AG09309 (cell line): ENCODE measurements at regions not wholly inside any gene's neighbourhood (a gene's known extent, or its start where the extent isn't known, plus 50 kb on each side); places are given as distances from the start of the nearest gene placed in this dataset.

Source experiments
- DNase-seq: peaks from one replicate; pipeline ENCODE4 v3.0.0-alpha.2; 2010; ENCODE audit warnings: low read depth
- H3K4me3 ChIP-seq: 2 replicates; pipeline ENCODE4 v1.5.1; 2011; ENCODE audit warnings: mild to moderate bottlenecking, low read depth, low read length, moderate library complexity; ENCODE audit not compliant: control insufficient read depth
- TF ChIP-seq, protein P1 (sequence below): IDR thresholded peaks from 2 replicates; pipeline ENCODE4 v1.5.1; 2011; ENCODE audit warnings: mild to moderate bottlenecking, low read depth, low read length, inconsistent platforms; ENCODE audit not compliant: insufficient read depth, control insufficient read depth; ENCODE audit errors: missing control alignments

DNA sequence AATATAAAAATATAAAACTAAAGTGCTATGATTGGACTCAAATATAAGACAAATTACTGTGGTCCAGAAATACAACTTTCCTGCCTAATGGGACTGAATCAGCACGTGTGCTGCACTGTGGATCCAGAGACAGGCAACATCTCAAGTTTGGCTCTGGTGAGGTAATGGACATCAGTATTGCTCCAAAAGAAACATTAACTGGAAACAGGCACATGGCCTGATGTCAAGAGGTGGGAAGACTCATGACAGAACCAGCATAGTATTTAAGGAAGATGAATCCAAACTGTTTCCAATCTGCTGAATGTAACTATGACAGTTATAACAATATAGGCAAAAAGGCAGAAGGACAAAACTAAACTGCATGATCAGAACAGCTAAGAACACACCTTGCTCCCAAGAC lies 354.6 kb downstream of the FSIP2 start:
- no peak overlapping the region for H3K4me3 ChIP-seq
- no peak for DNase-seq
- TF ChIP-seq, protein P1, sequence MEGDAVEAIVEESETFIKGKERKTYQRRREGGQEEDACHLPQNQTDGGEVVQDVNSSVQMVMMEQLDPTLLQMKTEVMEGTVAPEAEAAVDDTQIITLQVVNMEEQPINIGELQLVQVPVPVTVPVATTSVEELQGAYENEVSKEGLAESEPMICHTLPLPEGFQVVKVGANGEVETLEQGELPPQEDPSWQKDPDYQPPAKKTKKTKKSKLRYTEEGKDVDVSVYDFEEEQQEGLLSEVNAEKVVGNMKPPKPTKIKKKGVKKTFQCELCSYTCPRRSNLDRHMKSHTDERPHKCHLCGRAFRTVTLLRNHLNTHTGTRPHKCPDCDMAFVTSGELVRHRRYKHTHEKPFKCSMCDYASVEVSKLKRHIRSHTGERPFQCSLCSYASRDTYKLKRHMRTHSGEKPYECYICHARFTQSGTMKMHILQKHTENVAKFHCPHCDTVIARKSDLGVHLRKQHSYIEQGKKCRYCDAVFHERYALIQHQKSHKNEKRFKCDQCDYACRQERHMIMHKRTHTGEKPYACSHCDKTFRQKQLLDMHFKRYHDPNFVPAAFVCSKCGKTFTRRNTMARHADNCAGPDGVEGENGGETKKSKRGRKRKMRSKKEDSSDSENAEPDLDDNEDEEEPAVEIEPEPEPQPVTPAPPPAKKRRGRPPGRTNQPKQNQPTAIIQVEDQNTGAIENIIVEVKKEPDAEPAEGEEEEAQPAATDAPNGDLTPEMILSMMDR: no peak

DNA sequence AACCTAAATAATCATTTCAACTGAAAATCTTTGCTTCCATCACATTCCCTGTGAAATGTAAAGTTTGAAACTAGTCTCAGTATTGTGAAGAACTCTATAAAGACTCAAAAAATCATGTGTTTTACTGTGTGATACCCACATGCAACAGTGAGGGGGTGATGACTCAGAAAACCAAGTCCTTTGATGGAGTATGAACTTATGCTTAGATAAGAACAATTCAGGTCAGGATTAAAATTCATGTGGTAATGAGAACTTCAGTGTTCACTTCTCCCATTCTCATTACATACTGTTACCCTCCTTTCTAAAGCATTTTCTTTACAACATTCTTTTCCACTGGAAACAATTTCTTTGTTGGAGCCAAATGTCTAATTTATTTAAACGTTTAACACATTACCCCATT lies 360.2 kb downstream of the FSIP2 start:
- no peak for DNase-seq
- TF ChIP-seq, protein P1: no peak
- H3K4me3 ChIP-seq: no peak overlapping the region

DNA sequence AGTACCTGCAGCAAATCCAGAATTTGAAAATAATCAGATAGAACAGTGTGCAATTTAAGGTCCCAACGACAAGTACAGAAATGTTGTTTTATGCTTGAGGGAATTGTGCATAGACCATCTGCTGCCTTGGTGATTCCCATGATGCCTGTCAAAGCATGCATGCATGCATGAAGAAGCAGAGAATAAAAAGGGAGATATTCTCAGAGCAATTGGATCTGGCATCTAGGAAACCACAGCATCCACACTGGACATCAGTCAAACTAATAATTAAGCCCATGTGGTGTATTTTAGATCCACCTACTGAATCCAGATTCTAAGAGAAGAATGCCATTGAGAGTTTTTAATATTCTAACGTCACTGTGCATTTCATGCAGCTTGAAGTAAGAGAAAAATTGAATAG lies 361.2 kb downstream of the FSIP2 start:
- H3K4me3 ChIP-seq: no peak overlapping the region
- DNase-seq: no peak
- TF ChIP-seq, protein P1: no peak

DNA sequence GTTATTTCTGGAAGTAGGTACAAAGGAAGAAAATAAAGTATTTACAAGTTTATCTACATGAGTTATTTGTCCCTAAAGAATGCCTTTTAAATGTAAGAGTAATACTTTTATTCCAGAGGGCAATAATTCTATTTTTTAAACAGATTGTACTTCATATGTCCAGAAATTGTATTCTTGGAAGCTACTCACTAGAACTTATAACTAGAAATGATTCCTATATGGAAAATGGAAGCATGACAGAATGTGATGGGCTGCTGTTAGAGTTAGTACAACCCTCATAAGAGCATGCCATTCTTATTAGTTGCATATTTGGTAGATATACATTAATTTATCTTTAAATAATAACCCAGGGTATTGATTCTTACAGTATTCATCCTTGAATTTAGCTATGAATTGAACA lies 362.0 kb downstream of the FSIP2 start:
- H3K4me3 ChIP-seq: no peak overlapping the region
- TF ChIP-seq, protein P1: no peak

DNA sequence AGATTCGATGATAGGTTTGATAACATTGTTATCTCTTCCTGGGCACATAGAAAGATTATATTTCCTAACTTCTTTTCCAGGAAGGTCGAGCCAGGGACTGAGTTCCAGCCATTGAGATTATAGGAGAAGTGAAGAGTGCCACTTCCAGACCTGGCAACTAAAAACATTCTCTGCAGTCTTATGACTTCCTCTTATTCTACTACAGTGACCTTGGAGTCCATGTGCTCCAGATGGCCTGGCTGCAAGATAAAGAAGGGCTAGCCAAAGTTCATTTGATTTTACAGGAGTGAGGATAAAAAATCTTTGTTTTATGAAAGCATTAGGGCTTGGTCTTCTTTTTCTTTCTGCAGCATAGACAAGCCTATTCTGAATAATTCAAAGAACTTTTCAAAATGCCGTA lies 363.0 kb downstream of the FSIP2 start:
- TF ChIP-seq, protein P1: no peak
- DNase-seq: no peak
- no peak overlapping the region for H3K4me3 ChIP-seq

More for the DNA sequence above, 362.0 kb downstream of the FSIP2 start:
- DNase-seq: no peak

DNA sequence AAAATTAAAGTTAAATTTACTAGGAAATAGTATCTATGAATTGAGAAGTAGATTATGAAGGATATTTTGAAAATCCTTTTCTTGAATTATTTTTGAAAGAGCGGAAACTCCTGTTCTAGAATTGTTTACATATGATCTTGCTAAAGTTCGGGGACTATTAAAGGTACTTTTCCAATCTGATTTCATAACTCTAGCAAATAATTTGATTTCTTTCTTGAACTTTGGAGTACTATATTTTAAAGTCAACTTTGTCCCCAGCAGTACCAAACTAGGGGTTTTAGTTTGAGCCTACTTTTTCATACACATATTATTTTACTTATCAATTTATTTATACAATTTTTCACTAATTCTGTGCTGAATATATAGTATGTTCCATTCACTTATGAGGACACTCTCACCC lies 364.7 kb downstream of the FSIP2 start:
- TF ChIP-seq, protein P1: no peak
- no peak overlapping the region for H3K4me3 ChIP-seq

More for the DNA sequence above, 364.7 kb downstream of the FSIP2 start:
- DNase-seq: no peak
